ENCODE measurements at regions not wholly inside any gene's neighbourhood (a gene's known extent, or its start where the extent isn't known, plus 50 kb on each side); places are given as distances from the start of the nearest gene placed in this dataset.

DNA sequence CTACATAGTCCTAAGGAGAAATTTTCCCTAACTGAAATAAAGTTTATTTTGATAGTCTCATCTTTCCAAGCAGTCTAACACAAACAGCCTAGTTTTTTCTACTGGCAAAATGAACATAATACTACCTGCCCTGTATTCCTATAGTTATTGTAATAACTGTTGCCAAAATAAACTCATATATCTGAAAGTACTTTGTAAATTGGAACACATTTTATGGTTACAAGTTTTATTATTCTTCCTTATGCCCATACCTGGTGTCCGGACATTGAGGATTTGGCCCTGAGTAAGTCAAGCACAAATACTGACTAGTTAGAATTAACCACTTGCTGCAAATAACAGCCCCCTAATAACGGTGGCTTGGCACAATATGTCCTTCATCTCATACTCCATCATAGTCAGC, 120.4 kb upstream of the TOM1L1 start:
- Mint-ChIP-seq H3K36me3 (ENCODE audit: low read depth) (no peaks in the 10 kb centered on the region), H3K4me1 (peaks cover 4% of the 10 kb centered on the region), H3K9me3 (no peaks in the 10 kb centered on the region), H3K27ac (no peak overlapping the region), H3K4me3 (no peak overlapping the region), H3K27me3 (ENCODE audit: low read depth) (no peaks in the 10 kb centered on the region)
- TF ChIP-seq CTCF (IDR thresholded peaks at IDR 0.05; ENCODE audit: unreplicated experiment in 3 of 3): no peak

GRCh38 chr17:54781389-54781788, 119.3 kb upstream of the TOM1L1 start:
- H3K4me1 Mint-ChIP-seq: no peaks in the 10 kb centered on the region
- H3K27ac Mint-ChIP-seq: no peak overlapping the region
- H3K4me3 Mint-ChIP-seq: no peak overlapping the region
- no peaks in the 10 kb centered on the region for H3K27me3 Mint-ChIP-seq (ENCODE audit: low read depth)
- H3K9me3 Mint-ChIP-seq: no peaks in the 10 kb centered on the region
- no peaks in the 10 kb centered on the region for H3K36me3 Mint-ChIP-seq (ENCODE audit: low read depth)
- TF ChIP-seq CTCF (IDR thresholded peaks at IDR 0.05; ENCODE audit: unreplicated experiment in 3 of 3): no peak

DNA sequence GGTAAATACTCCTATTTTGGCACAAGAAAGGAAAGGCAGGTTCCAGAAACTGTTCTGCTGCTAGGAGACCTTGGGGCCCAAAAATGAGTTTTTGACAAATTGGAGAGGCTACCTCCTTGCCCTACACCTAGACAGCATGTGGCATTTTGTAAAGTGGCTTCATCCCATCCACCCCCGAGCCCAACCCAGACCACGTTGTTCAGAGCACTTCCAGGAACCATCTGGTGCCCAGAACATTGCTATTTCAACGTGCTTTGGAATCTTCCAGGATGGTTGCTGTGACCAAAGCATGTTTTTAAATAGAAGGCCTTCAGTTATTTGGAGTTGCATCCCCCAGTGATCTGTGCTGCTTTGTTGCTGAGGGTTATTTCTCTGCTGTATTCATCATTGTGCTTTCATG, 116.3 kb upstream of the TOM1L1 start:
- no peaks in the 10 kb centered on the region for H3K36me3 Mint-ChIP-seq (ENCODE audit: low read depth)
- no peak overlapping the region for H3K27ac Mint-ChIP-seq
- H3K4me3 Mint-ChIP-seq: no peak overlapping the region
- H3K9me3 Mint-ChIP-seq: no peaks in the 10 kb centered on the region
- no peak for TF ChIP-seq CTCF (IDR thresholded peaks at IDR 0.05; ENCODE audit: unreplicated experiment in 3 of 3)
- H3K27me3 Mint-ChIP-seq (ENCODE audit: low read depth): no peaks in the 10 kb centered on the region
- peaks cover 2% of the 10 kb centered on the region for H3K4me1 Mint-ChIP-seq

GRCh38 chr17:54785643-54786268, 114.9 kb upstream of the TOM1L1 start:
- TF ChIP-seq CTCF (IDR thresholded peaks at IDR 0.05; ENCODE audit: unreplicated experiment in 3 of 3): no peak
- no peaks in the 10 kb centered on the region for H3K27me3 Mint-ChIP-seq (ENCODE audit: low read depth)
- H3K4me1 Mint-ChIP-seq: peaks cover 6% of the 10 kb centered on the region
- H3K9me3 Mint-ChIP-seq: no peaks in the 10 kb centered on the region
- no peak overlapping the region for H3K27ac Mint-ChIP-seq
- no peaks in the 10 kb centered on the region for H3K36me3 Mint-ChIP-seq (ENCODE audit: low read depth)
- H3K4me3 Mint-ChIP-seq: no peak overlapping the region

DNA sequence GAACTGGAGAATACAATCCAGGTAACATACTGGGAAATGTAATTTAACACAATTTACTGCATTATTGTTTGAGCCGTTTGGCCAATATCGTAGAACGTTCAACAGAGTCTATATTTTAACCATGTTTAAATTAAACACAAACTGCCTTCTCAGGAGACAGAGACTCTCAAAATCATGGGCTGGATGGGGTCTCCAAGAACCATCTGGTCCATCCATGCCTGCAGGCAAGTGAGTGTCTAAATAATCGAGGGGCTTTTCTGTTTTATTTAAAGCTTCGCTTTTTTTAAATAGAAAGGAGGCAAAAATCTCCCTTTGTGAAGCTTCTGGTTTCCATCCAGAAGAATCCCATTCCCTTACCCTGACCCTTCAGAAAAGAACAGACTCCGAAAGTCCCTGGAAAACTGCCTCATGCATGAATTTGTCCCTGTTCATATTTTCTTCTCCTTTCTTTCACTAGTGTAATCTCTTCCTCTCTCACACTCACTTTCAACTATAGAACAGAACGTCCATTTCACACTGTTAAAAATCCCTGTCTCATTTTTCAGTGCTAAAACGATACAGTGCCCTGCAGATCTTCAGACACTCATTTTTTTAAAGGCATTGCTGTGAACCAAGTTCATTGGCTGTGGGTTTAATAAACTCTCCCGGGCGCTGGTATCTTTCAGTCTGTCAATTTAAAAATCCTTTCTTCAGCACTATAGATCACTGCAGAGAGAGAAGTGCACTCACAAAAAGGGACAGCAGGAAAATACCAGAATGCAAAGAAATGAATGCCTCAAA, 111.4 kb upstream of the TOM1L1 start:
- TF ChIP-seq CTCF (IDR thresholded peaks at IDR 0.05; ENCODE audit: unreplicated experiment in 3 of 3): no peak
- Mint-ChIP-seq H3K27ac (no peak overlapping the region), H3K27me3 (ENCODE audit: low read depth) (no peaks in the 10 kb centered on the region), H3K36me3 (ENCODE audit: low read depth) (no peaks in the 10 kb centered on the region), H3K4me1 (peaks cover 6% of the 10 kb centered on the region), H3K9me3 (no peaks in the 10 kb centered on the region), H3K4me3 (no peak overlapping the region)

- H3K9me3 Mint-ChIP-seq: no peaks in the 10 kb centered on the region
- H3K4me3 Mint-ChIP-seq: no peak overlapping the region
- H3K36me3 Mint-ChIP-seq (ENCODE audit: low read depth): no peaks in the 10 kb centered on the region
- no peak for TF ChIP-seq CTCF (IDR thresholded peaks at IDR 0.05; ENCODE audit: unreplicated experiment in 3 of 3)
- no peak overlapping the region for H3K27ac Mint-ChIP-seq
- no peaks in the 10 kb centered on the region for H3K27me3 Mint-ChIP-seq (ENCODE audit: low read depth)
- peaks cover 6% of the 10 kb centered on the region for H3K4me1 Mint-ChIP-seq
Measured at GRCh38 chr17:54793271-54793670, 107.4 kb upstream of the TOM1L1 start.
